Keratinocyte (primary cell): ENCODE measurements at regions not wholly inside any gene's neighbourhood (a gene's known extent, or its start where the extent isn't known, plus 50 kb on each side); places are given as distances from the start of the nearest gene placed in this dataset.

ENCODE experiments used
- CTCF ChIP-seq, 3 experiments: IDR thresholded peaks in 1 of 3; conservative IDR thresholded peaks in 1 of 3; optimal IDR thresholded peaks in 1 of 3; 2 replicates in 2 of 3; 3 replicates in 1 of 3; pipeline versions ENCODE3 to v1.5.1; 2011; ENCODE audit warnings: low read length in 3 of 3, mild to moderate bottlenecking in 3 of 3, moderate library complexity in 2 of 3, control low read depth in 1 of 3, inconsistent platforms in 1 of 3; ENCODE audit not compliant: insufficient read depth in 2 of 3; ENCODE audit errors: extremely low read depth in 1 of 3
- EZH2 ChIP-seq: IDR thresholded peaks from one replicate; pipeline ENCODE4 v1.6.1; 2012; ENCODE audit warnings: inconsistent platforms, mild to moderate bottlenecking, low read length, moderate library complexity

GRCh38 chr3:146796078-146796477 is 190.9 kb upstream of the PLSCR5 start:
- TF ChIP-seq CTCF (optimal IDR thresholded peaks at IDR 0.05 in 1 of 3, IDR thresholded peaks at IDR 0.05 in 1 of 3, conservative IDR thresholded peaks at IDR 0.05 in 1 of 3; ENCODE audit: extremely low read depth in 1 of 3, insufficient read depth in 2 of 3, low read length in 3 of 3) (no peak), EZH2 (no peak)
